MM.1S (cell line): ENCODE measurements at regions not wholly inside any gene's neighbourhood (a gene's known extent, or its start where the extent isn't known, plus 50 kb on each side); places are given as distances from the start of the nearest gene placed in this dataset.

Experiments
- DNase-seq: peaks from one replicate; pipeline ENCODE4 v3.0.0-alpha.2; 2015
- H2AFZ ChIP-seq: fragments of 300-600 bp; sonication (generic); 2 replicates; pipeline ENCODE4 v1.6.0; 2016; ENCODE audit warnings: antibody characterized with exemption, low read length
- H3F3A ChIP-seq: fragments of 300-600 bp; sonication (generic); 2 replicates; pipeline ENCODE4 v1.6.1; 2016; ENCODE audit warnings: mild to moderate bottlenecking, antibody characterized with exemption, low read length, moderate library complexity, mixed read lengths; ENCODE audit not compliant: insufficient read depth
- H3K27ac ChIP-seq: fragments of 300-600 bp; sonication (generic); 2 replicates; pipeline ENCODE4 v1.5.1; 2016; ENCODE audit warnings: mild to moderate bottlenecking, low read length
- H3K27me3 ChIP-seq: fragments of 300-600 bp; sonication (generic); replicated peaks from 2 replicates; pipeline ENCODE4 v1.6.0; 2016; ENCODE audit warnings: low read length; ENCODE audit not compliant: insufficient read depth
- H3K36me3 ChIP-seq: fragments of 300-600 bp; sonication (generic); replicated peaks from 2 replicates; pipeline ENCODE4 v1.6.1; 2016; ENCODE audit warnings: mild to moderate bottlenecking, low read length, mixed read lengths; ENCODE audit not compliant: insufficient read depth
- H3K4me1 ChIP-seq: fragments of 300-600 bp; sonication (generic); 2 replicates; pipeline ENCODE4 v1.6.1; 2016; ENCODE audit warnings: low read length, mixed read lengths
- H3K4me2 ChIP-seq: fragments of 300-600 bp; sonication (generic); 2 replicates; pipeline ENCODE4 v1.6.0; 2016; ENCODE audit warnings: low read depth, low read length
- H3K4me3 ChIP-seq: fragments of 300-600 bp; sonication (generic); 2 replicates; pipeline ENCODE4 v1.5.1; 2016; ENCODE audit warnings: low read length, mixed read lengths
- H3K79me2 ChIP-seq: fragments of 300-600 bp; sonication (generic); 2 replicates; pipeline ENCODE4 v1.6.1; 2016; ENCODE audit warnings: mixed run types, low read length, mixed read lengths
- H3K9ac ChIP-seq: fragments of 300-600 bp; sonication (generic); 2 replicates; pipeline ENCODE4 v1.6.1; 2016; ENCODE audit warnings: low read length, mixed read lengths
- H3K9me2 ChIP-seq: fragments of 300-600 bp; sonication (generic); replicated peaks from 2 replicates; pipeline ENCODE4 v1.6.1; 2016; ENCODE audit warnings: mild to moderate bottlenecking, low read length, mixed read lengths; ENCODE audit not compliant: insufficient read depth
- H3K9me3 ChIP-seq: fragments of 300-600 bp; sonication (generic); replicated peaks from 2 replicates; pipeline ENCODE4 v1.6.1; 2016; ENCODE audit warnings: mild to moderate bottlenecking, low read length, mixed read lengths; ENCODE audit not compliant: insufficient read depth
- H4K20me1 ChIP-seq: fragments of 300-600 bp; sonication (generic); 2 replicates; pipeline ENCODE4 v1.6.1; 2016; ENCODE audit warnings: mild to moderate bottlenecking, low read length, moderate library complexity, mixed read lengths; ENCODE audit not compliant: insufficient read depth
- CTCF ChIP-seq: fragments of 300-600 bp; sonication (generic); IDR thresholded peaks from 2 replicates; pipeline ENCODE4 v1.5.1; 2016; ENCODE audit warnings: antibody characterized with exemption, low read length, mixed read lengths
- EZH2 ChIP-seq: fragments of 300-600 bp; sonication (generic); optimal IDR thresholded peaks from 2 replicates; pipeline ENCODE3; 2017; ENCODE audit warnings: low read depth, mild to moderate bottlenecking, antibody characterized with exemption, low read length, mixed read lengths
- EZH2phosphoT487 ChIP-seq: fragments of 300-600 bp; sonication (generic); IDR thresholded peaks from 2 replicates; pipeline ENCODE4 v1.6.1; 2018; ENCODE audit warnings: antibody characterized with exemption, low read length

- Histone ChIP-seq H3K27me3 (no peaks in the 10 kb centered on the region), H4K20me1 (no peaks in the 10 kb centered on the region), H3F3A (no peaks in the 10 kb centered on the region), H3K9ac (no peak overlapping the region), H3K4me3 (no peak overlapping the region), H3K36me3 (no peaks in the 10 kb centered on the region; the same call in 1 of the 2 replicates), H3K4me1 (peaks cover 11% of the 10 kb centered on the region), H3K79me2 (no peaks in the 10 kb centered on the region), H2AFZ (peak overlapping the region; percentile 26; the same call in 1 of the 2 replicates), H3K27ac (no peak overlapping the region), H3K9me2 (no peaks in the 10 kb centered on the region), H3K4me2 (0 out of 2 replicates have a peak overlapping the region, but pooled peaks have one; percentile 7), H3K9me3 (no peaks in the 10 kb centered on the region)
- DNase-seq = peak; percentile 77
- TF ChIP-seq CTCF (peak; percentile 77), EZH2phosphoT487 (no peak), EZH2 (no peak)
Observed at GRCh38 chr4:18366892-18367291, 345.3 kb upstream of the LCORL start.

- H3K9me3 ChIP-seq = no peaks in the 10 kb centered on the region
- TF ChIP-seq CTCF (no peak), EZH2 (no peak), EZH2phosphoT487 (no peak)
- no peak overlapping the region for H3K4me3 ChIP-seq
- no peaks in the 10 kb centered on the region; the same call in 1 of the 2 replicates for H3K36me3 ChIP-seq
- no peak overlapping the region for H3K9ac ChIP-seq
- no peaks in the 10 kb centered on the region for H3K79me2 ChIP-seq
- no peak overlapping the region for H3K4me2 ChIP-seq
- no peaks in the 10 kb centered on the region for H3K9me2 ChIP-seq
- H3K27me3 ChIP-seq = no peaks in the 10 kb centered on the region
- peaks cover 11% of the 10 kb centered on the region for H3K4me1 ChIP-seq
- no peak overlapping the region for H3K27ac ChIP-seq
- H4K20me1 ChIP-seq = no peaks in the 10 kb centered on the region
- no peak for DNase-seq
- peak overlapping the region; percentile 26; the same call in 1 of the 2 replicates for H2AFZ ChIP-seq
- no peaks in the 10 kb centered on the region for H3F3A ChIP-seq
Observed at GRCh38 chr4:18366136-18366535, 344.6 kb upstream of the LCORL start.

GRCh38 chr4:18343581-18343980 lies 322.0 kb upstream of the LCORL start:
- no peaks in the 10 kb centered on the region for H3K4me1 ChIP-seq
- H3F3A ChIP-seq = no peaks in the 10 kb centered on the region
- no peaks in the 10 kb centered on the region for H3K79me2 ChIP-seq
- H3K27me3 ChIP-seq = no peaks in the 10 kb centered on the region
- no peak overlapping the region for H2AFZ ChIP-seq
- no peak for TF ChIP-seq CTCF
- no peak for TF ChIP-seq EZH2phosphoT487
- no peak for TF ChIP-seq EZH2
- no peak overlapping the region for H3K9ac ChIP-seq
- H3K9me3 ChIP-seq = no peaks in the 10 kb centered on the region; the same call in 1 of the 2 replicates
- no peak overlapping the region for H3K4me2 ChIP-seq
- H3K27ac ChIP-seq = no peak overlapping the region
- no peaks in the 10 kb centered on the region for H3K9me2 ChIP-seq
- H4K20me1 ChIP-seq = no peaks in the 10 kb centered on the region
- H3K36me3 ChIP-seq = no peaks in the 10 kb centered on the region
- no peak overlapping the region for H3K4me3 ChIP-seq
- DNase-seq = no peak
